ENCODE measurements at regions not wholly inside any gene's neighbourhood (a gene's known extent, or its start where the extent isn't known, plus 50 kb on each side); places are given as distances from the start of the nearest gene placed in this dataset.
"Not testable (repeated sequence)": the region's sequence is repeated elsewhere in the genome, so short reads cannot be mapped to it uniquely, and the experiment has no call there.

DNA sequence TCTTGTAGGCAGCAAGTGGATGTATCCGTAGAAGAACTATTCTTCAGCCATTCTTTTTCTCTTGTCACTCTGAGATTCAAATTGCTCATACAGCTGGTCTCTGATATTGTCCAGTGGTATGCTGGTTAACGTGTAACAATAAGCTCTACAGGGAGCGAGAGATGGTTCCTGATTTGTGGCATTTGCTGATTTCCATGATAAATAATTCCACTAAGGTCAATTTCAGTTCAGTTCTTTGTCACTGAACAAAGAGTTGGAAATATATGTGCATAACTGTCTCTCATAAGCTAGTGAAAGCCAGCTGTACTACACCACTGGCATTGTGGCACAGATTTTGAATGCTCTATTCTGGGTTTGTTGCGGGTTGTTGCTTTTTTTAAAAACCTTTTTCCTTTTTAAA lies 131.7 kb downstream of the MTHFS start:
- DNase-seq (ENCODE audit: low spot score), result no peak

DNA sequence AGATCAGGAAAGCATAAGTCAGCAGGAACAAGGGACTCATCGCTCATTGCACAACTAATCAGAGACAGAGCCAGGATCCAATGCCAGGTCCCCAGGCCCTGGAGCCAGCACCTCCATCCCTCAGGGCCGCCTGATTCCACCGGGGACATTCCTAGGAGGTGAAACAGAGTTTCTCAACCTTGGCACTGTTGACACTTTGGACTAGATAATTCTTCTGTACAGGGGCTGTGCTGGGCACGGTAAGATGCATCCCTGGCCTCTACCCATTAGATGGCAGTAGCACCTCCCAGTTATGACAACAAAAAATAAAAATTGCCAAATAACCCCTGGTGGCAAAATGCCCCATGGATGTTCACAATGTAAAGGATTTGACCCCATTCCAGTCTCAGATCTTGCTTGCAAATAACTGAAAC lies 127.7 kb downstream of the MTHFS start:
- peak; percentile 46 for DNase-seq (ENCODE audit: low spot score)

GRCh38 chr15:79769933-79770759 lies 126.7 kb downstream of the MTHFS start:
- DNase-seq (ENCODE audit: low spot score), result no peak

DNA sequence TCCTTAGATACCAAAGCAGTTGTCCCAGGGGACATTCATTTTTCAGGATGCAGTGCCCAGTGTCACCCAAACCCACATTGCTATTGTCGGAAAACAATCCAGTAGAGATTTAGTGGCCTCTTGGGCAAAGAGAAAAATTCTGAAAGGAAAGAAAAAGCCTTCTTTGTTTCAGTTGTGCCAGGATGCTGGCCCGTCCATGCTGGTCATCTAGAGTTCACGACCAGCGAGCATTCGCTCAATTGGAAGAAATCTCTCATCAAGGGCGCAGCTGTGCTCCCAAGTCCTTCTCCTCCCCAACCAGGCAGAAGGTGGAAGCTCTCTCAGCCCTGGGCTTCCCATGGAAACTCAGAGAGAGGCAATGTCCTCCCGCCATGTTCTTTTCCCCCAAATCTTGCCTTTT lies 123.7 kb downstream of the MTHFS start:
- no peak for DNase-seq (ENCODE audit: low spot score)

DNA sequence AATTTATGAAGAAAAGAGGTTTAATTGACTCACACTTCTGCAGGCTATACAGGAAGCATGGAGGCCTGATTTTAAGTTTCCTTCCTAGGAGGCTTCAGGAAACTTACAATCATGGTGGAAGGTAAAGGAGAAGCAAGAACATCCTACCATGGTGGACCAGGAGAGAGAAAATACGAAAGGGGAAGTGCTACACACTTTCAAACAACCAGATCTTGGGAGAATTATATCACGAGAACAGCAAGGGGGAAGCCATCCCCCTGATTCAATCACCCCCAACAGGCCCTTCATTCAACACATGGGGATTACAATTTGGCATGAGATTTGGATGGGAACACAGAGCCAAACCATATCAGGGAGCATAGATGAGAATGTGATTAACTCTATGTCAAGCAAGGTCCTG lies 121.0 kb downstream of the MTHFS start:
- DNase-seq (ENCODE audit: low spot score), result no peak

DNA sequence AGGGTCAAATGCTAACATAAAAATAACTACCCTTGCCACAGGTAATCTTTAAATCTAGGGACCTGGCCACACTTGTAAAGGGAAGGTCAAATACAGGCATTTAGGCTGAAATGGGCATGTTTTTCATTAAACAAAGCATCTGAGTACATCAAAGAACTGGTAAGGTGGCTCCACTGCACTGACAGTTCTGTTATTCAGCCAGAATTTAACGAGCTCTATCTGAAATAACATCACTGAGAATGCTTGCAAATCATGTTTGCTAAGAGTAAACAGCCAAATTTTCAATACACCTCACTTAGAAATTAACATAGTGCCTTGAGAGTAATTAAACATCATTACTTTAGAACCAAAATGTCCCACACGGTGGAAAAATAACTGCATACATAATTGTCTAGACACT lies 118.9 kb downstream of the MTHFS start:
- no peak for DNase-seq (ENCODE audit: low spot score)

GRCh38 chr15:79778378-79778990 lies 118.3 kb downstream of the MTHFS start:
- DNase-seq (ENCODE audit: low spot score), result no peak

- DNase-seq (ENCODE audit: low spot score), result no peak
These were observed 117.1 kb downstream of the MTHFS start for GRCh38 chr15:79779746-79780145.

- DNase-seq (ENCODE audit: low spot score), result not testable (repeated sequence)
These were observed 114.5 kb downstream of the MTHFS start for GRCh38 chr15:79782307-79782706.

Measured in RKO (cell line).